Activated B cell treated with CpG ODN at 0.5 μM for 24 hours (primary cell): ENCODE measurements at regions not wholly inside any gene's neighbourhood (a gene's known extent, or its start where the extent isn't known, plus 50 kb on each side); places are given as distances from the start of the nearest gene placed in this dataset.

Experiments
- ATAC-seq: fragments of 200-7000 bp; cut with Tn5 transposase; one replicate; pipeline ENCODE4 v1.10.0; 2021; ENCODE audit warnings: low read depth, mild to moderate bottlenecking, moderate library complexity
- CTCF ChIA-PET: fragments of 350-600 bp; sonication (Branson Sonifier 250); formaldehyde crosslinking; loops from one replicate; lab custom pipeline; 2021; ENCODE audit warnings: antibody characterized with exemption; lab: Charles Lee
- POLR2A ChIA-PET: fragments of 350-600 bp; sonication (Branson Sonifier 250); formaldehyde crosslinking; loops from one replicate; lab custom pipeline; 2021; ENCODE audit warnings: antibody characterized with exemption; lab: Charles Lee
- DNase-seq: peaks from one replicate; pipeline ENCODE4 v3.0.0; 2022
- H3K27ac Mint-ChIP-seq: one replicate; pipeline ENCODE4 v1.8.0; 2020; ENCODE audit warnings: mixed read lengths
- H3K27me3 Mint-ChIP-seq: one replicate; pipeline ENCODE4 v1.8.0; 2021; ENCODE audit warnings: mixed read lengths
- H3K36me3 Mint-ChIP-seq: one replicate; pipeline ENCODE4 v1.8.0; 2021; ENCODE audit warnings: low read depth, mixed read lengths
- H3K4me1 Mint-ChIP-seq: one replicate; pipeline ENCODE4 v1.8.0; 2021; ENCODE audit warnings: mixed read lengths
- H3K4me3 Mint-ChIP-seq: one replicate; pipeline ENCODE4 v1.8.0; 2020; ENCODE audit warnings: mild to moderate bottlenecking, mixed read lengths
- H3K9me3 Mint-ChIP-seq: one replicate; pipeline ENCODE4 v1.8.0; 2020; ENCODE audit warnings: mixed read lengths
- intact Hi-C: fragments of 100-400 bp; cut with micrococcal nuclease; formaldehyde crosslinking; loops from one replicate; pipeline ENCODE4 v1.15.1; 2024
- TF ChIP-seq, protein P1 (sequence below): fragments of 200-600 bp; IDR thresholded peaks from one replicate; pipeline ENCODE4 v1.8.0; 2022; ENCODE audit warnings: antibody characterized with exemption, mild to moderate bottlenecking

- no peaks in the 10 kb centered on the region for H3K36me3 Mint-ChIP-seq
- peaks cover 8% of the 10 kb centered on the region for H3K4me1 Mint-ChIP-seq
- intact Hi-C loops: no loop called here
- TF ChIP-seq, protein P1, sequence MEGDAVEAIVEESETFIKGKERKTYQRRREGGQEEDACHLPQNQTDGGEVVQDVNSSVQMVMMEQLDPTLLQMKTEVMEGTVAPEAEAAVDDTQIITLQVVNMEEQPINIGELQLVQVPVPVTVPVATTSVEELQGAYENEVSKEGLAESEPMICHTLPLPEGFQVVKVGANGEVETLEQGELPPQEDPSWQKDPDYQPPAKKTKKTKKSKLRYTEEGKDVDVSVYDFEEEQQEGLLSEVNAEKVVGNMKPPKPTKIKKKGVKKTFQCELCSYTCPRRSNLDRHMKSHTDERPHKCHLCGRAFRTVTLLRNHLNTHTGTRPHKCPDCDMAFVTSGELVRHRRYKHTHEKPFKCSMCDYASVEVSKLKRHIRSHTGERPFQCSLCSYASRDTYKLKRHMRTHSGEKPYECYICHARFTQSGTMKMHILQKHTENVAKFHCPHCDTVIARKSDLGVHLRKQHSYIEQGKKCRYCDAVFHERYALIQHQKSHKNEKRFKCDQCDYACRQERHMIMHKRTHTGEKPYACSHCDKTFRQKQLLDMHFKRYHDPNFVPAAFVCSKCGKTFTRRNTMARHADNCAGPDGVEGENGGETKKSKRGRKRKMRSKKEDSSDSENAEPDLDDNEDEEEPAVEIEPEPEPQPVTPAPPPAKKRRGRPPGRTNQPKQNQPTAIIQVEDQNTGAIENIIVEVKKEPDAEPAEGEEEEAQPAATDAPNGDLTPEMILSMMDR: no peak
- H3K27ac Mint-ChIP-seq: no peak overlapping the region
- DNase-seq (no peak), ATAC-seq (no peak)
- no peaks in the 10 kb centered on the region for H3K9me3 Mint-ChIP-seq
- ChIA-PET CTCF (no interaction called here), POLR2A (no interaction called here)
- H3K27me3 Mint-ChIP-seq: no peaks in the 10 kb centered on the region
- H3K4me3 Mint-ChIP-seq: no peak overlapping the region
Observed at GRCh38 chr11:128354476-128354875, 232.9 kb downstream of the ETS1 start.

GRCh38 chr11:128351168-128351567 lies 236.2 kb downstream of the ETS1 start:
- intact Hi-C loops: no loop called here
- H3K4me1 Mint-ChIP-seq: peaks cover 8% of the 10 kb centered on the region
- no peak overlapping the region for H3K4me3 Mint-ChIP-seq
- no peak for DNase-seq
- no peak for ATAC-seq
- POLR2A ChIA-PET: interaction anchor here (0.9 kb wide), 1 partner anchor 32 kb away, joined by 5 read pairs; no protein-coding TSS in a partner anchor
- TF ChIP-seq, protein P1: no peak
- H3K27ac Mint-ChIP-seq: no peak overlapping the region
- CTCF ChIA-PET: interaction anchor here (1.4 kb wide), 1 partner anchor 280 kb away, joined by 3 read pairs; no protein-coding TSS in a partner anchor
- no peaks in the 10 kb centered on the region for H3K36me3 Mint-ChIP-seq
- H3K27me3 Mint-ChIP-seq: no peaks in the 10 kb centered on the region
- H3K9me3 Mint-ChIP-seq: no peaks in the 10 kb centered on the region

- Mint-ChIP-seq H3K9me3 (no peaks in the 10 kb centered on the region), H3K4me3 (peak overlapping the region; percentile 28), H3K27me3 (no peaks in the 10 kb centered on the region), H3K4me1 (peaks cover 8% of the 10 kb centered on the region), H3K27ac (no peak overlapping the region), H3K36me3 (no peaks in the 10 kb centered on the region)
- ChIA-PET CTCF (no interaction called here), POLR2A (no interaction called here)
- no peak for DNase-seq
- TF ChIP-seq, protein P1: no peak
- intact Hi-C loops: no loop called here
- no peak for ATAC-seq
Observed at GRCh38 chr11:128349650-128350299, 237.6 kb downstream of the ETS1 start.

DNA sequence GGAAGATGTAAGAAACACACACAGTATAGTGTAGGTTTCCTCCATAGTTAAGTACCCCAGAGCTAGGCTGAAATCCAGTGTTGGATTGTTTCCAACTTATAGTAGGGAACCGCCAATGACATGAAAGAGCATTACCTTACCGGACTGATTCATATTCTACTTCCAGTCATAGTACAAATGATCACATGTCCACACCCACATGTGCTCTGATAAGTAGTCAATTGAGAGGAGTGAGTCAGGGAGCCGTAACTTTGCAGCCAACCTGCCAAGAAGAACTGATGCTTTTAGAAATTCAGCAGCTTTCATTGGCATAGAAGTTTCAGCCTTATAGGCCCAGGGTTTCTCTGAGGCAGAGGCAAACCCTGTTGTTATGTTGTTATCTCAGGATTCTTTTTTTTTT lies 240.6 kb downstream of the ETS1 start:
- H3K4me1 Mint-ChIP-seq: peaks cover 34% of the 10 kb centered on the region
- H3K4me3 Mint-ChIP-seq: no peak overlapping the region
- ChIA-PET POLR2A (no interaction called here), CTCF (no interaction called here)
- TF ChIP-seq, protein P1: no peak
- H3K36me3 Mint-ChIP-seq: no peaks in the 10 kb centered on the region
- no peaks in the 10 kb centered on the region for H3K9me3 Mint-ChIP-seq
- DNase-seq (no peak), ATAC-seq (no peak)
- H3K27ac Mint-ChIP-seq: no peak overlapping the region
- intact Hi-C loops: no loop called here
- H3K27me3 Mint-ChIP-seq: no peaks in the 10 kb centered on the region

DNA sequence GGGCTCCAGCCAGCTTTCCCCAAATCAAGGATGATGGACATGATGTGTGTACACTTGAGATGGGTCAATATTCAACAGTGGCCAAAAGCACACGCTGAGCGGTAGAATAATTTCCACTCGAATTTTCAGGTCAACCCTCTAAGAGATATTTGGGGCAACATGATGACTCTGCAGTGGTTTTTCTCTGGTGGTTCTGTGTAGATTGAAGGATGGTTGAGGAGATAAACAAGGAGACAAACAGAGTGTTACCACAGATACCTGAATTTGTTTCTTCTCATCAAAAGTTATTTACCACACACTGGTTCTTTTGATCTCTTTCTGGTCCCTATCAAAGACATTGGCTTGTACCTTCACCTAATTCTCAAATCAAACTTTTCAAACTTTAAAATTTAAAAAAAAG lies 242.0 kb downstream of the ETS1 start:
- CTCF ChIA-PET: no interaction called here
- TF ChIP-seq, protein P1: no peak
- DNase-seq (no peak), ATAC-seq (no peak)
- no peaks in the 10 kb centered on the region for H3K27me3 Mint-ChIP-seq
- POLR2A ChIA-PET: interaction anchor here (0.9 kb wide), 1 partner anchor 56 kb away, joined by 3 read pairs; no protein-coding TSS in a partner anchor
- no peaks in the 10 kb centered on the region for H3K36me3 Mint-ChIP-seq
- no peak overlapping the region for H3K27ac Mint-ChIP-seq
- no peaks in the 10 kb centered on the region for H3K9me3 Mint-ChIP-seq
- peaks cover 43% of the 10 kb centered on the region for H3K4me1 Mint-ChIP-seq
- intact Hi-C loops: no loop called here
- H3K4me3 Mint-ChIP-seq: no peak overlapping the region
